ENCODE measurements at regions not wholly inside any gene's neighbourhood (a gene's known extent, or its start where the extent isn't known, plus 50 kb on each side); places are given as distances from the start of the nearest gene placed in this dataset.

DNA sequence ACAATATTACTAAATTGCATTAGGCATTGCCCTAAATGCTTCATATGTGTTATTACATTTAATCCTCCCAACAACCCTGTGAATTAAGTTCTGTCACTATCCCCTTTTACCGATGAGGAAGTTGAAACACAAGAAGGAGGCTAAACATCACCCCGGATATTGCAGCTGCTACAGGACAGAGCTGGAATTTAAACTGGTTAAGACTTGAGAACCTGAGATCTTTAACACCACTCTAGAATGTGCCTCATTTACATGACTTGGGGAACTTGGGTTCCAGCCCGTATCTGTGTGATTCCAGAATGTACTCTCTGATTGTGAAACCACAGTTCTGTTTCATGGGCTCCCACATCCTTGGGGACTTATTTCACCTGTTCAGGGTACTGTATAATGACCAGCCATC is 165.1 kb upstream of the PPARGC1A start (continued):
- no peak for TF ChIP-seq CTCF (IDR thresholded peaks at IDR 0.05)
- TF ChIP-seq CBX8 (IDR thresholded peaks at IDR 0.05): no peak

DNA sequence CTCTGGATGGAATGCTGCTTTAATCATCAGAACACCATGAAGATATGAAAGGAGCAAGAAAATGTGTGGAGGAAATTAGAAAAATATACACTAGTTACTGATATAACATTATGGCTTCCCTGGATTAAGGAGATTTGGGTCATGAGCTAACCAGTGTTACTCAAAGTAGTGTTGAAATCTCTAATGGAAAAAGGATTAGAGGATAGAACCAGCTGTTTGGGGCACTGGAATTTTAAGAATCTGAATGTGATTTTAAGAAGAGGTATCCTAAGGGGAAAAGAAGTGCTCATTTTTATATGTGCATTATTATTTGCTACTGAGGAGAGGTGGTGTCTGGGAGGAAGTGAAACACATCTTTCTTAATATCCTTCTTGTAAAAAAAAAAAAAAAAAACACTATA is 164.1 kb upstream of the PPARGC1A start:
- POLR2A ChIA-PET: no interaction called here
- Histone ChIP-seq H3K9me3 (no peaks in the 10 kb centered on the region), H3K4me2 (no peak overlapping the region), H3K27ac (no peak overlapping the region), H3K4me1 (no peaks in the 10 kb centered on the region), H3K4me3 (no peak overlapping the region)
- no peak for DNase-seq (ENCODE audit: low read depth in 1 of 2, low spot score in 1 of 2)
- FAIRE-seq: no peak
- TF ChIP-seq, protein P1, sequence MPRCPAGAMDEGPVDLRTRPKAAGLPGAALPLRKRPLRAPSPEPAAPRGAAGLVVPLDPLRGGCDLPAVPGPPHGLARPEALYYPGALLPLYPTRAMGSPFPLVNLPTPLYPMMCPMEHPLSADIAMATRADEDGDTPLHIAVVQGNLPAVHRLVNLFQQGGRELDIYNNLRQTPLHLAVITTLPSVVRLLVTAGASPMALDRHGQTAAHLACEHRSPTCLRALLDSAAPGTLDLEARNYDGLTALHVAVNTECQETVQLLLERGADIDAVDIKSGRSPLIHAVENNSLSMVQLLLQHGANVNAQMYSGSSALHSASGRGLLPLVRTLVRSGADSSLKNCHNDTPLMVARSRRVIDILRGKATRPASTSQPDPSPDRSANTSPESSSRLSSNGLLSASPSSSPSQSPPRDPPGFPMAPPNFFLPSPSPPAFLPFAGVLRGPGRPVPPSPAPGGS (IDR thresholded peaks at IDR 0.05): no peak
- TF ChIP-seq FOSB (CRISPR knock-in tag; IDR thresholded peaks at IDR 0.05): no peak
- no peak for TF ChIP-seq ZC3H11A (IDR thresholded peaks at IDR 0.05)
- no peak for TF ChIP-seq ZNF302 (CRISPR knock-in tag; IDR thresholded peaks at IDR 0.05)
- no peak for TF ChIP-seq KDM1A (IDR thresholded peaks at IDR 0.05; ENCODE audit: low read depth)
- no peak for TF ChIP-seq NR3C1 (IDR thresholded peaks at IDR 0.05)
- no peak for TF ChIP-seq MAZ (IDR thresholded peaks at IDR 0.05; ENCODE audit: borderline replicate concordance, low read depth, low read length)
- no peak for TF ChIP-seq SREBF2 (IDR thresholded peaks at IDR 0.05)
- no peak for TF ChIP-seq MAFK (IDR thresholded peaks at IDR 0.05; ENCODE audit: partially characterized antibody)
- TF ChIP-seq RFX5 (IDR thresholded peaks at IDR 0.05): no peak
- no peak for TF ChIP-seq HOXA7 (CRISPR knock-in tag; IDR thresholded peaks at IDR 0.05)
- TF ChIP-seq REST (IDR thresholded peaks at IDR 0.05): no peak
- no peak for TF ChIP-seq CHD2 (IDR thresholded peaks at IDR 0.05; ENCODE audit: low read length, partially characterized antibody)
- TF ChIP-seq ELK1 (IDR thresholded peaks at IDR 0.05; ENCODE audit: low read depth, low read length): no peak
- no peak for TF ChIP-seq RAD21 (conservative IDR thresholded peaks at IDR 0.05 in 1 of 2, IDR thresholded peaks at IDR 0.05 in 1 of 2)
- TF ChIP-seq POLR2AphosphoS2 (conservative IDR thresholded peaks at IDR 0.05; ENCODE audit: low read length): no peak
- TF ChIP-seq CTCF (IDR thresholded peaks at IDR 0.05): no peak
- TF ChIP-seq NFE2L2 (conservative IDR thresholded peaks at IDR 0.05; ENCODE audit: low read length): no peak
- TF ChIP-seq, protein P2, sequence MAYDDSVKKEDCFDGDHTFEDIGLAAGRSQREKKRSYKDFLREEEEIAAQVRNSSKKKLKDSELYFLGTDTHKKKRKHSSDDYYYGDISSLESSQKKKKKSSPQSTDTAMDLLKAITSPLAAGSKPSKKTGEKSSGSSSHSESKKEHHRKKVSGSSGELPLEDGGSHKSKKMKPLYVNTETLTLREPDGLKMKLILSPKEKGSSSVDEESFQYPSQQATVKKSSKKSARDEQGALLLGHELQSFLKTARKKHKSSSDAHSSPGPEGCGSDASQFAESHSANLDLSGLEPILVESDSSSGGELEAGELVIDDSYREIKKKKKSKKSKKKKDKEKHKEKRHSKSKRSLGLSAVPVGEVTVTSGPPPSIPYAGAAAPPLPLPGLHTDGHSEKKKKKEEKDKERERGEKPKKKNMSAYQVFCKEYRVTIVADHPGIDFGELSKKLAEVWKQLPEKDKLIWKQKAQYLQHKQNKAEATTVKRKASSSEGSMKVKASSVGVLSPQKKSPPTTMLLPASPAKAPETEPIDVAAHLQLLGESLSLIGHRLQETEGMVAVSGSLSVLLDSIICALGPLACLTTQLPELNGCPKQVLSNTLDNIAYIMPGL (CRISPR knock-in tag; IDR thresholded peaks at IDR 0.05; ENCODE audit: borderline replicate concordance): no peak
- TF ChIP-seq CBX2 (IDR thresholded peaks at IDR 0.05; ENCODE audit: borderline replicate concordance, low read depth): no peak
- CTCF ChIA-PET: no interaction called here
- ATAC-seq: no peak

Data from A549 (cell line).